Activated CD8-positive, alpha-beta T cell treated with anti-CD3 and anti-CD28 coated beads for 36 hours (primary cell): ENCODE measurements at regions not wholly inside any gene's neighbourhood (a gene's known extent, or its start where the extent isn't known, plus 50 kb on each side); places are given as distances from the start of the nearest gene placed in this dataset.

Experiments
- ATAC-seq: fragments of 200-7000 bp; cut with Tn5 transposase; one replicate; pipeline ENCODE4 v1.10.0; 2021; ENCODE audit warnings: mild to moderate bottlenecking, moderate library complexity
- CTCF ChIA-PET: fragments of 350-600 bp; sonication (Branson Sonifier 250); formaldehyde crosslinking; loops from one replicate; lab custom pipeline; 2021; ENCODE audit warnings: antibody characterized with exemption; lab: Charles Lee
- POLR2A ChIA-PET: fragments of 350-600 bp; sonication (Branson Sonifier 250); formaldehyde crosslinking; loops from one replicate; lab custom pipeline; 2021; ENCODE audit warnings: antibody characterized with exemption; lab: Charles Lee
- DNase-seq: peaks from one replicate; pipeline ENCODE4 v3.0.0-alpha.2; 2020
- H3K27ac Mint-ChIP-seq: one replicate; pipeline ENCODE4 v1.8.0; 2021; ENCODE audit warnings: mild to moderate bottlenecking, mixed read lengths
- H3K27me3 Mint-ChIP-seq: one replicate; pipeline ENCODE4 v1.8.0; 2021; ENCODE audit warnings: mixed read lengths
- H3K36me3 Mint-ChIP-seq: one replicate; pipeline ENCODE4 v1.8.0; 2021; ENCODE audit warnings: low read depth, mixed read lengths
- H3K4me1 Mint-ChIP-seq: one replicate; pipeline ENCODE4 v1.8.0; 2021; ENCODE audit warnings: low read depth, mixed read lengths
- H3K4me3 Mint-ChIP-seq: one replicate; pipeline ENCODE4 v1.8.0; 2021; ENCODE audit warnings: mild to moderate bottlenecking, moderate library complexity, mixed read lengths
- H3K9me3 Mint-ChIP-seq: one replicate; pipeline ENCODE4 v1.8.0; 2021; ENCODE audit warnings: mixed read lengths
- CTCF ChIP-seq: fragments of 200-600 bp; IDR thresholded peaks from one replicate; pipeline ENCODE4 v1.8.0; 2022; ENCODE audit warnings: antibody characterized with exemption, mild to moderate bottlenecking
- intact Hi-C: fragments of 100-400 bp; cut with micrococcal nuclease; formaldehyde crosslinking; loops from one replicate; pipeline ENCODE4 v1.10.0; 2022

GRCh38 chr11:115580927-115581680 is 76.9 kb upstream of the CADM1 start:
- POLR2A ChIA-PET = no interaction called here
- no peak for TF ChIP-seq CTCF
- intact Hi-C loops = no loop called here
- Mint-ChIP-seq H3K4me3 (no peak overlapping the region), H3K27me3 (no peaks in the 10 kb centered on the region), H3K27ac (no peak overlapping the region), H3K4me1 (no peaks in the 10 kb centered on the region), H3K9me3 (no peaks in the 10 kb centered on the region), H3K36me3 (no peaks in the 10 kb centered on the region)
- no peak for ATAC-seq
- CTCF ChIA-PET = no interaction called here
- no peak for DNase-seq

GRCh38 chr11:115580416-115580815 is 76.2 kb upstream of the CADM1 start:
- ATAC-seq (no peak), DNase-seq (no peak)
- no peaks in the 10 kb centered on the region for H3K27me3 Mint-ChIP-seq
- POLR2A ChIA-PET = no interaction called here
- no peaks in the 10 kb centered on the region for H3K4me1 Mint-ChIP-seq
- CTCF ChIA-PET = no interaction called here
- H3K27ac Mint-ChIP-seq = no peak overlapping the region
- H3K36me3 Mint-ChIP-seq = no peaks in the 10 kb centered on the region
- no peak overlapping the region for H3K4me3 Mint-ChIP-seq
- no peaks in the 10 kb centered on the region for H3K9me3 Mint-ChIP-seq
- intact Hi-C loops = no loop called here
- TF ChIP-seq CTCF = no peak

- intact Hi-C loops = no loop called here
- Mint-ChIP-seq H3K4me1 (no peaks in the 10 kb centered on the region), H3K27ac (no peak overlapping the region), H3K4me3 (no peak overlapping the region), H3K27me3 (no peaks in the 10 kb centered on the region), H3K36me3 (no peaks in the 10 kb centered on the region), H3K9me3 (no peaks in the 10 kb centered on the region)
- CTCF ChIA-PET = no interaction called here
- ATAC-seq (no peak), DNase-seq (no peak)
- POLR2A ChIA-PET = no interaction called here
- no peak for TF ChIP-seq CTCF
Measured at GRCh38 chr11:115579181-115579825, 75.1 kb upstream of the CADM1 start.

- POLR2A ChIA-PET = no interaction called here
- H3K27ac Mint-ChIP-seq = no peak overlapping the region
Measured at GRCh38 chr11:115578275-115578674, 74.1 kb upstream of the CADM1 start.

More at GRCh38 chr11:115578275-115578674, 74.1 kb upstream of the CADM1 start:
- Mint-ChIP-seq H3K27me3 (no peaks in the 10 kb centered on the region), H3K4me3 (no peak overlapping the region), H3K36me3 (no peaks in the 10 kb centered on the region), H3K4me1 (no peaks in the 10 kb centered on the region), H3K9me3 (no peaks in the 10 kb centered on the region)
- DNase-seq = no peak
- CTCF ChIA-PET = no interaction called here
- TF ChIP-seq CTCF = no peak
- no peak for ATAC-seq
- intact Hi-C loops = no loop called here
